Coronary artery (tissue), 2 donors: ENCODE measurements at regions not wholly inside any gene's neighbourhood (a gene's known extent, or its start where the extent isn't known, plus 50 kb on each side); places are given as distances from the start of the nearest gene placed in this dataset.
"Not testable (repeated sequence)": the region's sequence is repeated elsewhere in the genome, so short reads cannot be mapped to it uniquely, and the experiment has no call there.

Source experiments
- DNase-seq: peaks from one replicate; pipeline ENCODE4 v3.0.0-alpha.2; 2017; ENCODE audit warnings: low spot score
- H3K27ac ChIP-seq, 2 donors: fragments of 200-600 bp; sonication (generic); one replicate each; pipeline ENCODE4 v1.5.1; 2016 to 2019
- H3K4me3 ChIP-seq: fragments of 200-600 bp; sonication (generic); 2 replicates; pipeline ENCODE4 v1.5.1; 2016; ENCODE audit warnings: mild to moderate bottlenecking, moderate library complexity
- TF ChIP-seq, protein P1 (sequence below): fragments of 200-600 bp; sonication (generic); IDR thresholded peaks from one replicate; pipeline ENCODE4 v1.5.1; 2019; ENCODE audit warnings: antibody characterized with exemption

DNA sequence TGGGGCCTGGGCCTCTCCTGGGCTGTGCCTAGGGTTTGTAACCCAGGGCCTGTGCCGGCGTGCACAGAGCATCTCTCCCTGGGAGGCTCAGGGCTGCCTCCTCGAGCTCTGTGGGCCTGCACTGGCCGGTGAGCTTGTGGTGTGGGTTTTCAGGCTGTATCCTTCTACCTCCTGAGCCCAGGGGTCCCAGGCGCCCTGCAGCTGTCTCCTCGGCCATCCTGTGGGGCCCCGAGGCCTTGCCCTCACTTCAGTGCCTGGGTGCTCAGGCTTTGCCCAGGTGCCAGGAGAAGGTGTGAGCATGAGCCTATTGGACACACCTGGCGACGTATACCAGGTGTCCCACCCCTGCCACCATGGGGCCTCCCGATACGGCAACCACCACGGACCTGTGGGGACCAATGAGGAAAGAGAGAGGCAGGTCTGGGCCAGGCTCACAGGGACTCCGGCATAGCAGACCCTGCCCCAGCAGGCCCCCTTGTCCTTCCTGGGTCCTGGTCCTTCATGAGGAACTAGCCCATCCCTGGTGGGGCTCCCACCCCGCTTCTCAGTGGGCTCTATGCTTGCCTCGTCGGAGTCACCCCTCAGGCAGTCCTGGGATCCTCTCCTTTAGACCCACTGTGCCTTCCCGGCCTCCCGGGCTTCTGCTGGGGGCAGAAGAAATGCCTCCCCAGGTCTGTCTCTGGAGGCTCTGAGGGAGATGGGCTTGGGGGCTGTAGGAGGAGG is 400.2 kb downstream of the TMEM121 start:
- Histone ChIP-seq H3K4me3 (no peak overlapping the region), H3K27ac (no peak overlapping the region)
- TF ChIP-seq, protein P1, sequence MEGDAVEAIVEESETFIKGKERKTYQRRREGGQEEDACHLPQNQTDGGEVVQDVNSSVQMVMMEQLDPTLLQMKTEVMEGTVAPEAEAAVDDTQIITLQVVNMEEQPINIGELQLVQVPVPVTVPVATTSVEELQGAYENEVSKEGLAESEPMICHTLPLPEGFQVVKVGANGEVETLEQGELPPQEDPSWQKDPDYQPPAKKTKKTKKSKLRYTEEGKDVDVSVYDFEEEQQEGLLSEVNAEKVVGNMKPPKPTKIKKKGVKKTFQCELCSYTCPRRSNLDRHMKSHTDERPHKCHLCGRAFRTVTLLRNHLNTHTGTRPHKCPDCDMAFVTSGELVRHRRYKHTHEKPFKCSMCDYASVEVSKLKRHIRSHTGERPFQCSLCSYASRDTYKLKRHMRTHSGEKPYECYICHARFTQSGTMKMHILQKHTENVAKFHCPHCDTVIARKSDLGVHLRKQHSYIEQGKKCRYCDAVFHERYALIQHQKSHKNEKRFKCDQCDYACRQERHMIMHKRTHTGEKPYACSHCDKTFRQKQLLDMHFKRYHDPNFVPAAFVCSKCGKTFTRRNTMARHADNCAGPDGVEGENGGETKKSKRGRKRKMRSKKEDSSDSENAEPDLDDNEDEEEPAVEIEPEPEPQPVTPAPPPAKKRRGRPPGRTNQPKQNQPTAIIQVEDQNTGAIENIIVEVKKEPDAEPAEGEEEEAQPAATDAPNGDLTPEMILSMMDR = no peak
- no peak for DNase-seq

DNA sequence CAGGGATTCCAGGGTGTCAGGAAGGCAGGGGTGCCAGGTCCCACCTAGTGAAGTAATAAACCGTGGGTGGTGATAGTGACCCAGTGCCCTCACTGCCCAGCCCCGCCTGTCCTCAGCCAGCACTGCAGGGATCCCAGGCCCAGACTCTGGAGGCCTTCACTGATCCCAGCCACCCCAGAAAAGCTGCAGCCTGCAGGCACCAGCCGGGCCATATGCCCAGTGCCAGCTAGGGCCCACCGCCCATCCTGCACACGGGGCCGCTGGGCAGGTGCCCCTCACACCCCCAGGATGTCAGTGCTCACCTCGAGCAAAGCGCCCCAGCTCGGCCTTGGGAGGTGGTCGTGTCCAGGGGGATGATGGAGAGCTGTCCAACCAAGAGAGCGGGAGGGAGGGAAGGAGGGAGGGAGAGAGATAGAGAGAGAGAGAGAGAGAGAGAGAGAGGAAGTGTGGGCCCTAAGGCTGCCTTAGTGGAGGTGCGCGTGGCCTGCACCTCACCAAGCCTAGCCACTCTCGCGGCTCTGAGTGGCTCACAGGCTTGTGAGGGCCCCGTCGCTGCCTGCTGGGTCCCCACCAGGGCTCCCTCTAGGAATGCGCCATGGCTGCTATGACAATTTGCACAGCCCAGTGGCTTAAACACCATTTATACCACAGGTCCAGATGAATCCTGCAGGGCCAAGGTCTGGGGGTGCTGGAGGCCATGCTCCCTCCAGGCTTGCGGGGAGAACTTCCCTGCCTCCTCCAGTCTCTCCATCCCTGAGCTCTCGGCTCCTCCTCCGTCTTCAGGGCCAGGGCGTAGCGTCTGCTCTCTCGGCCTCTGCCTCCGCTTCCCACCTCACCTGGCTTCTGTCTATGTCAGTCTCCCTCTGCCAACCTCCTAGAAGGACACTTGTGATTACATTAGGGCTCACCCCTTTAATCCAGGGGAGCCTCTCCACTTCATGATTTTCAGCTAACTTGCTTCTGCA is 401.0 kb downstream of the TMEM121 start:
- no peak overlapping the region for H3K4me3 ChIP-seq
- H3K27ac ChIP-seq = no peak overlapping the region
- TF ChIP-seq, protein P1 = no peak
- DNase-seq = no peak

DNA sequence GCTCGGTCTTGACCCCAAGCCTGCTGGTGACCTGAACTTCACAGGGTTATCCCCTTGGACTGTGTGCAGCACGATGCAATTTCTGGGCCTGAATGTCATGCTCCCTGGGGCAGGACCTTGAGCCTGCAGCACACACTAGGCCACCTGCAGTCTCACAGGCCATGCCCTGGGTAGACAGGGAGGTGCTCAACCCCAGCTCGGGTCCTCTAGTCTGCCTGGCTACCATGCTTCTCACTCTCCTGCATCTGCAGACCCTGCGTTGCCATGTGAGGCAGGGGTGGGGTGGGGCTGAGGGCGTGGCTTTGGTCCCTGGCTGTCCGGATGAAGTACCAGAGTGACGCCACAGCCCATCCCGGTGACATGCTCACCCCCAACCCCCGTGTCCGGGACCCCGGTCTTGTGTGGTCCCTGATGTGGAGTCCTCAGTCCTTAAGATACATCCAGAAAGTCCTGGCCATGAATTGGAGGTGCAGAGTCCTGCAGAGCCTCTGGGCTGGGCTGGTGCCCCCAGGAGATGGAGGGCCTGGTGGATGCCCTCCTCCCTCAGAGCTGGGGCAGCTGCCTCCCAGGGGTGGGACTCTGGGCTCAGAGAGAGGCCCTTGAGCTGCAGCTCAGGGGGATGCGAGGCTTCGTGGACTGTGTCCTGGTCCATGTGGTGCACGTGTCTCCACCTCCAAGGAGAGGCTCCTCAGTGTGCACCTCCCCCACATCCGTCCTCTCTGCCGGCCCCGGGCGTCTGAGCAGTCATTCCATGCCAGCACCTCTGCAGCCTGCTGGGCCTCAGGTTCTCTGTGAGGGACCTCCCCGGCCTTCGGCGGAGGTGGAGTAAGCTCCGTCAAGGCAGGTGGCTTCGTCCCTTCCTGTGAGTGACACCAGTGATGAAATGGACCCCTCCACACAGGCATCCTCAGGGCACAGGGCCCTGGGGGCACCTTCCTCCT is 402.1 kb downstream of the TMEM121 start:
- DNase-seq = peak; percentile 61

DNA sequence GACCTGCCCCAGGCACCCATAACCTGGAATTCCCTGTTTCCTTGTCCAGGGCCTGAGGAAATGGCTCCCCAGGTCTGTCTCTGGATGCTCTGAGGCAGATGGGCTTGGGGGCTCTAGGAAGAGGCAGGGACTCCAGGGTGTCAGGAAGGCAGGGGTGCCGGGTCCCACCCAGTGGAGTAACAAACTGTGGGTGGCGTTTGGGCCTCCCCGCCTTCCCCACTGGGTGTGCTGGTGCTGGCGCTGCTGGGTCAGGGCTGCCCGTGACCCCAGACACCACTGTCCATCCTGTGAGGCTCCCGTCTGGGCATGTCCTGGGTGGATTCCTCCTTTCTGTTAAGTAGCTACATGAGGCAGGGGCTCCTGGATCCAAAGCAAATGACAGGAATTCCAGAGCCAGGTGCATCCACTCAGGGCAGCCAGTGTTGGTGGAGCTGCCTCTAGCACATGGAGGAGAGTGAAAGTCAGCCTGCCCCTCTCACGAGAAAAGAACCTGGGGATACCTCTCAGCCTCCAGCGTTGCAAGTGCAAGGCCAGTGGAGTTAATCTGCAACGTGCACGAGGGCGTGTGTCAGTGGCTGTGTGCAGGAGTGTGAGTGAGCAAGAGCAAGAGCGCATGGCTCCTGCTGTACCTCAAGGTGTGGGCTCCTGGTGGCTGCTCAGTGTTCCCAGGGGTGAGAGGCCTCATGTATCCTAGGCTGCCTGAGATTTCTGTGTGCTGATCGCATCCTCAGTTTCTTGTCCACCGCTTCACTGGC is 403.1 kb downstream of the TMEM121 start:
- TF ChIP-seq, protein P1 = no peak
- no peak for DNase-seq
- Histone ChIP-seq H3K4me3 (no peak overlapping the region), H3K27ac (no peak overlapping the region)

More for the DNA sequence above, 402.1 kb downstream of the TMEM121 start:
- H3K4me3 ChIP-seq, H3K27ac ChIP-seq: not testable (repeated sequence)

DNA sequence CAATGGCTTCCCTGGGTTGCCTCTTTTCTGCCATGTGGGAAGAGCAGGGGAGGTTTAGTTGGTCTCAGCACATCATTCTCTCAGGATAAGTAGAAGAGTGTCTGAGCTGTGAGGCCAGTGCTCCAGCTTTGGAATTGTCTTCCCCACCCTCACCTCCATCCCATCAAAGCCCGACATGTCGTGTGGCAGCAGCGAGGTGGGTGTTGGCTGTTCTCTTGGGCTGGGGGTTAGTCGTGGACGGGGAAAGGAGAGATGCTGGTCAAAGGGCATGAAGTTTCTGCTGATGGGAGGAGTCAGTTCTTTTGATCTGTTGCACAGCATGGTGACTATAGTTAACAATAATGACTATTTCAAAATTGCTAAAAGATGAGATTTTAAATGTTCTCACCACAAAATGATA is 404.2 kb downstream of the TMEM121 start:
- Histone ChIP-seq H3K4me3 (no peak overlapping the region), H3K27ac (no peak overlapping the region)
- no peak for DNase-seq
- TF ChIP-seq, protein P1 = no peak

DNA sequence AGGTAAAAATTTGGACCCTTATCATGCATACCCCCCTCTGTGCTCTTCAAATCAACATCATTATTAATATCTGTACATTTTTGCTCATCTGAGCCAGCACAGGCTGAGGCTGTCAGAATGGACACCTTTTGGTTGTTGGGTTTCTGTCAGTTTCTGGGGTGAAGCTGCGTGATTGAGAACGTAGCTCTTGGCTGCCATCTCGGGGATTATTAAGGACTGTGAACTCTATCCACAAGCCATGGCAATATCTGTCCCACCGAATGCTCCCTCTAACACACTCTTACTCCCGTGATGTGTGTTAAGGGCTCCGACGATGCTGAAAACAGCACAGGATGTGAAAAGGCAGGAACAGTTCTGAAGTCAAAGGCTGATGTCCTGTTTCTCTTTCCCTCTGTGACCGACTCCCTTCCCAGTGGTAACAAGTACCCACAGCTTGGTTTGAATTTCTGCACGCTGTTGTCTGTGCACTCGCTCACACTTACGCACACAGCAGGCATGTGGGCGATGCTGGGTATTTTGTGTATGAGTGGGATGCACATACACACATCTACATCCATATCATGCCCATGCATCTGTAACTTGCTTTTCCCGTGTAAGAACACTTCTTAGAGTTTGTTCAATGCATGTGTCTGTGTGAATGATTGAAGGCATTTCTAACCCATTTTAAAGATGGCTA is 405.6 kb downstream of the TMEM121 start:
- Histone ChIP-seq H3K4me3 (no peak overlapping the region), H3K27ac (no peak overlapping the region)
- TF ChIP-seq, protein P1 = no peak
- DNase-seq = peak; percentile 24
